Calu3 (cell line): ENCODE measurements at regions not wholly inside any gene's neighbourhood (a gene's known extent, or its start where the extent isn't known, plus 50 kb on each side); places are given as distances from the start of the nearest gene placed in this dataset.

Source experiments
- BruUV-seq: library from RNA; stranded (reverse); fragments of 400-500 nt; replicated peaks from 2 replicates; lab custom pipeline; 2021; lab: Mats Ljungman, UMichigan
- CTCF ChIA-PET: fragments of 300-600 bp; sonication (Branson Sonifier 250); formaldehyde crosslinking; loops from one replicate; lab custom pipeline; 2022; ENCODE audit warnings: antibody characterized with exemption; lab: Charles Lee
- DNase-seq: peaks from one replicate; pipeline ENCODE4 v3.0.0; 2022
- H3K27ac Mint-ChIP-seq: one replicate; pipeline ENCODE4 v1.8.0; 2022; ENCODE audit warnings: mixed read lengths; ENCODE audit not compliant: unreplicated experiment
- H3K27me3 Mint-ChIP-seq: one replicate; pipeline ENCODE4 v1.8.0; 2022; ENCODE audit warnings: mixed read lengths; ENCODE audit not compliant: unreplicated experiment
- H3K36me3 Mint-ChIP-seq: one replicate; pipeline ENCODE4 v1.8.0; 2022; ENCODE audit warnings: mild to moderate bottlenecking, moderate library complexity, mixed read lengths; ENCODE audit not compliant: insufficient read depth, unreplicated experiment
- H3K4me1 Mint-ChIP-seq: one replicate; pipeline ENCODE4 v1.8.0; 2022; ENCODE audit warnings: mild to moderate bottlenecking, low read depth, mixed read lengths; ENCODE audit not compliant: unreplicated experiment
- H3K4me3 Mint-ChIP-seq: one replicate; pipeline ENCODE4 v1.8.0; 2022; ENCODE audit warnings: mild to moderate bottlenecking, low read depth, moderate library complexity, mixed read lengths; ENCODE audit not compliant: unreplicated experiment
- H3K9me3 Mint-ChIP-seq: one replicate; pipeline ENCODE4 v1.8.0; 2022; ENCODE audit warnings: low read depth, mixed read lengths; ENCODE audit not compliant: unreplicated experiment
- intact Hi-C: fragments of 100-400 bp; cut with micrococcal nuclease; formaldehyde crosslinking; loops from one replicate; pipeline ENCODE4 v1.10.0; 2022; ENCODE audit not compliant: unreplicated experiment
- TF ChIP-seq, protein P1 (sequence below): fragments of 200-600 bp; IDR thresholded peaks from one replicate; pipeline ENCODE4 v1.8.0; 2022; ENCODE audit warnings: antibody characterized with exemption; ENCODE audit not compliant: unreplicated experiment

DNA sequence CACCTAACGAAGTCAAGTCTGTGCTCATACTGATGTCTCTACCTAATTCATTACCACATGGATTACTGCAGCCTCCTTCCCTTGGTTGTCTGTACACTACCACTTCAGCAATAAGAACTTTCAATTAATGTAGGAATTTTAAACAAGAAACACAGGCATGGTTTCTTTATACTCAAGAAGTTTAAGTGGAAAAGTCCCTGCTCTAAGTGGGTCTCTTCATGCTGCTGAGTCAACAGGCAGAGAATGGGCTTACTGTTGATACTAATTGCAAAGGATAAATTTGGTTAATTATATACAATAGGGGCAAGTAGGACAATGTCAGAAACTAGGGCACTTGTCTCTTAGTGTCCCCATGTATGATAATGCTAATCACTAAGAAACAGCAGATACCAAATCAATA, 392.6 kb downstream of the DSEL start:
- BruUV-seq, result no TSS peak

DNA sequence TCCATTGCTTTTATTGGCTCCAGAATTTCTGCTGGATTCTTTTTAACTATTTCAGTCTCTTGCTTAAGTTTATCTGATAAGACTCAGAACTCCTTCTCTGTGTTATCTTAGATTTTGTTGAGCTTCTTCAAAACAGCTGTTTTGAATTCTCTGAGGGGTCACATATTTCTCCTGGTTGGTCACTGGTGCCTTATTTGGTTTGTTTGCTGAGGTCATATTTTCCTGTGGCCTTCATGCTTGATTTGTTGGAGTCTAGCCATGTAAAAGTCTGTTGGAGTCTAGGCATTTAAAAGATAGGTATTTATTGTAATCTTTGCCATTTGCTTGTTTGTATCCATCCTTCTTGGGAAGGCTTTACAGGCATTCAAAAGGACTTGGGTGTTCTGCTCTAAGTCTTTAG, 398.7 kb downstream of the DSEL start:
- Mint-ChIP-seq H3K9me3 (no peaks in the 10 kb centered on the region), H3K4me1 (no peaks in the 10 kb centered on the region), H3K27ac (no peak overlapping the region), H3K36me3 (no peaks in the 10 kb centered on the region), H3K27me3 (no peaks in the 10 kb centered on the region), H3K4me3 (no peak overlapping the region)
- CTCF ChIA-PET, result no interaction called here
- intact Hi-C loops, result no loop called here
- no TSS peak for BruUV-seq
- DNase-seq, result no peak
- TF ChIP-seq, protein P1, sequence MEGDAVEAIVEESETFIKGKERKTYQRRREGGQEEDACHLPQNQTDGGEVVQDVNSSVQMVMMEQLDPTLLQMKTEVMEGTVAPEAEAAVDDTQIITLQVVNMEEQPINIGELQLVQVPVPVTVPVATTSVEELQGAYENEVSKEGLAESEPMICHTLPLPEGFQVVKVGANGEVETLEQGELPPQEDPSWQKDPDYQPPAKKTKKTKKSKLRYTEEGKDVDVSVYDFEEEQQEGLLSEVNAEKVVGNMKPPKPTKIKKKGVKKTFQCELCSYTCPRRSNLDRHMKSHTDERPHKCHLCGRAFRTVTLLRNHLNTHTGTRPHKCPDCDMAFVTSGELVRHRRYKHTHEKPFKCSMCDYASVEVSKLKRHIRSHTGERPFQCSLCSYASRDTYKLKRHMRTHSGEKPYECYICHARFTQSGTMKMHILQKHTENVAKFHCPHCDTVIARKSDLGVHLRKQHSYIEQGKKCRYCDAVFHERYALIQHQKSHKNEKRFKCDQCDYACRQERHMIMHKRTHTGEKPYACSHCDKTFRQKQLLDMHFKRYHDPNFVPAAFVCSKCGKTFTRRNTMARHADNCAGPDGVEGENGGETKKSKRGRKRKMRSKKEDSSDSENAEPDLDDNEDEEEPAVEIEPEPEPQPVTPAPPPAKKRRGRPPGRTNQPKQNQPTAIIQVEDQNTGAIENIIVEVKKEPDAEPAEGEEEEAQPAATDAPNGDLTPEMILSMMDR, result no peak

More for the DNA sequence above, 392.6 kb downstream of the DSEL start:
- TF ChIP-seq, protein P1, result no peak
- no peak overlapping the region for H3K27ac Mint-ChIP-seq
- H3K36me3 Mint-ChIP-seq, result no peaks in the 10 kb centered on the region
- intact Hi-C loops, result no loop called here
- CTCF ChIA-PET, result no interaction called here
- no peaks in the 10 kb centered on the region for H3K4me1 Mint-ChIP-seq
- no peak overlapping the region for H3K4me3 Mint-ChIP-seq
- no peak for DNase-seq
- no peaks in the 10 kb centered on the region for H3K27me3 Mint-ChIP-seq
- H3K9me3 Mint-ChIP-seq, result peaks cover 3% of the 10 kb centered on the region

DNA sequence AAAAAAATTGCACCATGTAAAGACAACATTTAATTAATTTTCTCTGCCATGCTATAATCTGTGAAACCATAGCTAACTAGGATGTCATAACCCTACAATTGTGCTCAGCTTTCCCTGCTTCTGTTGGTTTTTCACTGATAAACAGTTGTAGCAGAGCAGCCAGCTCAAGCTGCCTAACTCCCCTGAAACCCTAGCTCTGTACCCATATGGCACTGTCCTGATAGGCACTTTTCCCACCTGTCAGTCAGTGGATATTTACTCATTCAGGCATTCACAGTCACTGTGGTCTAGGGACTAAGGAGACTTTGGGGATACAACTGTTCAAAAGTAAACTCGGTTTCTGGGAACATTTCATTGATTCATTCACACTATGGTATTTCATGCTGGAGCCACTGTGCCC, 407.0 kb downstream of the DSEL start:
- no peak overlapping the region for H3K27ac Mint-ChIP-seq
- H3K4me1 Mint-ChIP-seq, result peaks cover 16% of the 10 kb centered on the region
- H3K27me3 Mint-ChIP-seq, result no peaks in the 10 kb centered on the region
- BruUV-seq, result no TSS peak
- CTCF ChIA-PET, result interaction anchor here (0.6 to 0.7 kb wide), 2 partner anchors 9 to 1250 kb away, joined by 3 read pairs; no protein-coding TSS in a partner anchor
- H3K4me3 Mint-ChIP-seq, result no peak overlapping the region
- TF ChIP-seq, protein P1, result no peak
- intact Hi-C loops, result no loop called here
- no peak for DNase-seq
- H3K36me3 Mint-ChIP-seq, result no peaks in the 10 kb centered on the region
- no peaks in the 10 kb centered on the region for H3K9me3 Mint-ChIP-seq

DNA sequence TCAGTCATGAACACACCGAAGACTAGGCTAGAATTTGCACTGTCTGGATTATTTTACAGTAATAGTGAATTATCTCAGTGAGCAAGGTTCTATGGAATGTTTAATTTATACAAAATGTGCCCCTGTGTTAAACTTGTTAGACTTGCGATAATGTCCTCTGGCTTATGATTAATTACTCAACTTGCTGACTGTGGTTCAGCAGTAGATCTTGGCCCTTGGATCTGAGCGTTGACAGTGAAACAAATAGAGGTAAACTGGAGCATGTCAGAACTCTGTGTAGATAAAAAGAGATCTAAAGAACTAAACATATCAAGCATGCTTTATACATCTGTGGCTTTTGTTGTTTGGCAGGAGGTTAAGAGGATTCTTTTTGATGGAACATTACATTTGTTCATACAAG, 407.6 kb downstream of the DSEL start:
- TF ChIP-seq, protein P1, result no peak
- DNase-seq, result no peak
- CTCF ChIA-PET, result interaction anchor here (0.6 kb wide), 1 partner anchor 10 kb away, joined by 3 read pairs; no protein-coding TSS in a partner anchor
- intact Hi-C loops, result no loop called here
- Mint-ChIP-seq H3K27ac (no peak overlapping the region), H3K36me3 (no peaks in the 10 kb centered on the region), H3K27me3 (no peaks in the 10 kb centered on the region), H3K9me3 (no peaks in the 10 kb centered on the region), H3K4me3 (no peak overlapping the region), H3K4me1 (peaks cover 23% of the 10 kb centered on the region)
- no TSS peak for BruUV-seq
